PC-3 (cell line): ENCODE measurements at regions not wholly inside any gene's neighbourhood (a gene's known extent, or its start where the extent isn't known, plus 50 kb on each side); places are given as distances from the start of the nearest gene placed in this dataset.

ENCODE experiments used
- CTCF ChIP-seq: fragments of 300-600 bp; sonication (generic); conservative IDR thresholded peaks from 2 replicates; pipeline ENCODE4 v1.5.1; 2017; ENCODE audit warnings: antibody characterized with exemption, low read depth, mild to moderate bottlenecking, low read length
- EZH2phosphoT487 ChIP-seq: fragments of 300-600 bp; sonication (generic); IDR thresholded peaks from 2 replicates; pipeline ENCODE4 v1.6.1; 2018; ENCODE audit warnings: mild to moderate bottlenecking, antibody characterized with exemption, low read length, borderline replicate concordance

DNA sequence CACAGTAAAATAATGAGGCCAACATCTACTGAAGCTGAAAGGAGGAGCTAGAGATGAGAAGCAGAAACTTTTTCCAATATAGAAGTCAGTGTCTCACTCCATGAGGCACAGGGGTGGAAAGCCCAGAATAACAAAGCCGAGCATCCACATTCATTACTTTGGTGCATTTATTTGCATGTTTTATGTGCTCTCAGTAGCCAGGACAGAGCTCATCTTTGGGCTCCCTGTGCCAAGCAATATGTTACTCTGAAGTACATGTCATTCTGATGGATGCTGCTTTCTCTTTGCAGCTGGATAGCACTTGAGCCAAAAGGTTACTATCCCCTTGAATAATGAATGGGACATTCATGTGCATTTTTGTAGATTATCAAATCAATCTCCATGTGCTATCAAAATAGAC is 338.6 kb upstream of the SOX11 start:
- no peak for TF ChIP-seq CTCF
- no peak for TF ChIP-seq EZH2phosphoT487
